ENCODE measurements at regions not wholly inside any gene's neighbourhood (a gene's known extent, or its start where the extent isn't known, plus 50 kb on each side); places are given as distances from the start of the nearest gene placed in this dataset.

- TF ChIP-seq, protein P1, sequence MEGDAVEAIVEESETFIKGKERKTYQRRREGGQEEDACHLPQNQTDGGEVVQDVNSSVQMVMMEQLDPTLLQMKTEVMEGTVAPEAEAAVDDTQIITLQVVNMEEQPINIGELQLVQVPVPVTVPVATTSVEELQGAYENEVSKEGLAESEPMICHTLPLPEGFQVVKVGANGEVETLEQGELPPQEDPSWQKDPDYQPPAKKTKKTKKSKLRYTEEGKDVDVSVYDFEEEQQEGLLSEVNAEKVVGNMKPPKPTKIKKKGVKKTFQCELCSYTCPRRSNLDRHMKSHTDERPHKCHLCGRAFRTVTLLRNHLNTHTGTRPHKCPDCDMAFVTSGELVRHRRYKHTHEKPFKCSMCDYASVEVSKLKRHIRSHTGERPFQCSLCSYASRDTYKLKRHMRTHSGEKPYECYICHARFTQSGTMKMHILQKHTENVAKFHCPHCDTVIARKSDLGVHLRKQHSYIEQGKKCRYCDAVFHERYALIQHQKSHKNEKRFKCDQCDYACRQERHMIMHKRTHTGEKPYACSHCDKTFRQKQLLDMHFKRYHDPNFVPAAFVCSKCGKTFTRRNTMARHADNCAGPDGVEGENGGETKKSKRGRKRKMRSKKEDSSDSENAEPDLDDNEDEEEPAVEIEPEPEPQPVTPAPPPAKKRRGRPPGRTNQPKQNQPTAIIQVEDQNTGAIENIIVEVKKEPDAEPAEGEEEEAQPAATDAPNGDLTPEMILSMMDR (IDR thresholded peaks at IDR 0.05): no peak
- intact Hi-C loops (cut with DNase I): no loop called here
Observed at GRCh38 chr16:59697236-59697635, 963.1 kb upstream of the GOT2 start.

GRCh38 chr16:59696495-59696894 lies 962.4 kb upstream of the GOT2 start:
- no peak overlapping the region for H3K27ac ChIP-seq
- H3K36me3 ChIP-seq: no peaks in the 10 kb centered on the region
- H3K27me3 ChIP-seq: no peaks in the 10 kb centered on the region
- TF ChIP-seq, protein P1 (IDR thresholded peaks at IDR 0.05): no peak
- no peaks in the 10 kb centered on the region for H3K4me1 ChIP-seq
- DNase-seq (ENCODE audit: low spot score in 2 of 2): no peak
- no peaks in the 10 kb centered on the region for H3K9me3 ChIP-seq
- intact Hi-C loops (cut with DNase I): no loop called here
- H3K4me3 ChIP-seq: no peak overlapping the region

More at GRCh38 chr16:59697236-59697635, 963.1 kb upstream of the GOT2 start:
- Histone ChIP-seq H3K9me3 (no peaks in the 10 kb centered on the region), H3K36me3 (no peaks in the 10 kb centered on the region), H3K27ac (no peak overlapping the region), H3K4me3 (no peak overlapping the region), H3K4me1 (no peaks in the 10 kb centered on the region), H3K27me3 (no peaks in the 10 kb centered on the region)
- no peak for DNase-seq (ENCODE audit: low spot score in 2 of 2)

- intact Hi-C loops (cut with DNase I): no loop called here
- Histone ChIP-seq H3K27ac (no peak overlapping the region), H3K36me3 (no peaks in the 10 kb centered on the region), H3K9me3 (no peaks in the 10 kb centered on the region), H3K4me1 (no peaks in the 10 kb centered on the region), H3K4me3 (no peak overlapping the region), H3K27me3 (no peaks in the 10 kb centered on the region)
- no peak for DNase-seq (ENCODE audit: low spot score in 2 of 2)
- TF ChIP-seq, protein P1 (IDR thresholded peaks at IDR 0.05): no peak
Observed at GRCh38 chr16:59690216-59690615, 956.1 kb upstream of the GOT2 start.

GRCh38 chr16:59688006-59688405 lies 953.9 kb upstream of the GOT2 start:
- H3K36me3 ChIP-seq: no peaks in the 10 kb centered on the region
- TF ChIP-seq, protein P1 (IDR thresholded peaks at IDR 0.05): no peak
- no peaks in the 10 kb centered on the region for H3K4me1 ChIP-seq
- no peaks in the 10 kb centered on the region for H3K9me3 ChIP-seq
- H3K27ac ChIP-seq: no peak overlapping the region
- intact Hi-C loops (cut with DNase I): no loop called here
- DNase-seq (ENCODE audit: low spot score in 2 of 2): no peak
- no peak overlapping the region for H3K4me3 ChIP-seq
- H3K27me3 ChIP-seq: no peaks in the 10 kb centered on the region

GRCh38 chr16:59686405-59686804 lies 952.3 kb upstream of the GOT2 start:
- intact Hi-C loops (cut with DNase I): no loop called here
- Histone ChIP-seq H3K9me3 (no peaks in the 10 kb centered on the region), H3K36me3 (no peaks in the 10 kb centered on the region), H3K4me3 (no peak overlapping the region), H3K4me1 (no peaks in the 10 kb centered on the region), H3K27ac (no peak overlapping the region), H3K27me3 (no peaks in the 10 kb centered on the region)
- no peak for DNase-seq (ENCODE audit: low spot score in 2 of 2)
- TF ChIP-seq, protein P1 (IDR thresholded peaks at IDR 0.05): no peak

DNA sequence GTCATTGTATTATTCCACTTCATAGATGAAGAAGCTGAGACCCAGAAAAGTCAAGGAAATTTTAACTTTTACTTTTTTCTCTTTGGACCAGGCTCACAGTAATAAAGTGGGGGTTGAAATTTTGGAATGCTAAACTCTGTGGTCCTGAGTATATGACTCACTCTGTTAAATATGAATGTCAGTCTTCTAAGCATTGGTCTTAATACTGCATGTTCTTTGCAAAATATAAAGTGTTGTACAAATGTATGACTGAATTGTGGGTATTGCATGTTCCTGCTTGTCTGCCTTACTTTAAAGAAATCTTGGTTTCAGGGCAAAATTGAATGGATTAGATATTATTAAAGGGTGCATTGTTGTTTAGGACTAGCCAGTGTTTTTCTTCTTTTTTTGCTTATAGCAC lies 950.8 kb upstream of the GOT2 start:
- H3K36me3 ChIP-seq: no peaks in the 10 kb centered on the region
- intact Hi-C loops (cut with DNase I): no loop called here
- TF ChIP-seq, protein P1 (IDR thresholded peaks at IDR 0.05): no peak
- no peak for DNase-seq (ENCODE audit: low spot score in 2 of 2)
- H3K4me3 ChIP-seq: no peak overlapping the region
- no peaks in the 10 kb centered on the region for H3K4me1 ChIP-seq
- H3K9me3 ChIP-seq: no peaks in the 10 kb centered on the region
- no peaks in the 10 kb centered on the region for H3K27me3 ChIP-seq
- no peak overlapping the region for H3K27ac ChIP-seq
